HG02852 (cell line): ENCODE measurements at regions not wholly inside any gene's neighbourhood (a gene's known extent, or its start where the extent isn't known, plus 50 kb on each side); places are given as distances from the start of the nearest gene placed in this dataset.

Source experiments
- ATAC-seq: cut with Tn5 transposase; IDR thresholded peaks from one replicate; pipeline ENCODE4 v1.9.1; 2021; ENCODE audit warnings: mild to moderate bottlenecking, moderate library complexity; ENCODE audit not compliant: unreplicated experiment

DNA sequence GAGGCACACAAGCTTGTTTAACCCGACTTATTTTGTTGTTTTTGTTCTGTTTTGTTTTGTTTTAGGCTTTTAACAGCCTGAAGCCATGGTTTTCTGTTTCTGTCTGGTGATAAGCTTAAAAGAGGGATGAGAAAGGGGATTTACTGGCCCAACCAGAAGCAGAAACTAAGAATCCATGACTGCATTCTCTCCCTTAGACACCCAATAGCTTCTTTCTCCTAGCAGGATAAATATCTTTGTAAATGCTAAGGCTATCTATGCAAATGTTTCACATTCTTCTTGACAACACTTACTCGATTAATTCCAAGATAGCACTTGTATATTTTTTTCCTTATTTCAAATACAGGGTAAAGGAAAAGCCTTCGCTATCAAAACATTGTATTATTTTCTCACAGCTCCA, 53.7 kb upstream of the SMAD1 start:
- ATAC-seq: no peak

DNA sequence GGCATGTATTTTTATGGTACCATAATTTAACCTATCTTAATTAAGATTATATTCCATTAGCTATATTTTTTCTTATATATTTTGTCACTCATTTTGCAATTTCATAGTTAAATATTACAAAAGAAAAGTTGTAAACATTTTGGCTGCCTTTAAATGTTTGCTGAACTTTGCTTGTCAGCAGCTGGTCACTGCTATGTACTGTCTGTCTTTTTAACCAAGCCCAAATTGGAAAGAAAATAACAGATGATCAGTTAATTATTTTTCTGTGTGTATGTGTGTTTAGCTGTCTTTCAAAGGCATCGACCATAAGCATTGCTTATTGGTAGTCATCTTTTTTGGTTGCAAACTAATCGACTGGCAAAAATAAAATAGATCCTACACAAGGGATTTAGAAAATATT, 54.4 kb upstream of the SMAD1 start:
- ATAC-seq: no peak

- ATAC-seq: no peak
These were observed 58.5 kb upstream of the SMAD1 start for GRCh38 chr4:145423017-145423708.

GRCh38 chr4:145420595-145421214, 60.9 kb upstream of the SMAD1 start:
- ATAC-seq: no peak

- no peak for ATAC-seq
These were observed 62.9 kb upstream of the SMAD1 start for GRCh38 chr4:145418739-145419138.

DNA sequence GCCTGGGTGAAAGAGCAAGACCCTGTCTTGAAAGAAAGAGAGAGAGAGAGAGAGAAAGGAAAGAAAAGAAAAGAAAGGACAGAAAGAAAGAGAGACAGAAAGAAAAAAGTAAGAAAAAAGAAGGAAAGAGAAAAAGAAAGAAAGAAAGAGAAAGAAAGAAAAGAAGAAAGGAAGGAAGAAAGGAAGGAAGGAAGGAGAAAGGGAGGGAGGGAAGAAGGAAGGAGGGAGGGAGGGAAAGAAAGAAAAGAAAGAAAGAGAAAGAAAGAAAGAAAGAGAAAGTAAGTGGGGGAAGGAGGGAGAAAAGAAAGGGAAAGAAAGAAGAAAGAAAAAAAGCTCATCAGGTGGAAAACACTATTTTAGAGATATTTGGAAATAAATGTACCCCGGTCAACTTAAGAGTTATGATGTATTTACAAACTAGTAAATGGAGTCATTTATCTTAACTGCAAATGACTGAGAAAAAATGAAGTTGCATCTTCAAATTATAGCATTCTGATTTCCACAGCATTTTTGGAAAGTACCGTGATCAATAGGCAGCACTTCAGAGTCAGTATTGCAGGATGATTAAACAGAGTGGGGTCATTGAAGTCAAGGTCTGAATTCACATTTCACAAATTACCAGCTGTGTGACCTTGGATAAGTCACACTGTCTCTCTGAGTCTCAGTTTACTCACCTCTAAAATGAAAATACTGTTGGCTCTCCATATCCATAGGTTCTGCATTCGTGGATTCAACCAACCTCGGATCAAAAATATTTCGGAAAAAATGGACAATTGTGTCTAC, 64.1 kb upstream of the SMAD1 start:
- no peak for ATAC-seq

DNA sequence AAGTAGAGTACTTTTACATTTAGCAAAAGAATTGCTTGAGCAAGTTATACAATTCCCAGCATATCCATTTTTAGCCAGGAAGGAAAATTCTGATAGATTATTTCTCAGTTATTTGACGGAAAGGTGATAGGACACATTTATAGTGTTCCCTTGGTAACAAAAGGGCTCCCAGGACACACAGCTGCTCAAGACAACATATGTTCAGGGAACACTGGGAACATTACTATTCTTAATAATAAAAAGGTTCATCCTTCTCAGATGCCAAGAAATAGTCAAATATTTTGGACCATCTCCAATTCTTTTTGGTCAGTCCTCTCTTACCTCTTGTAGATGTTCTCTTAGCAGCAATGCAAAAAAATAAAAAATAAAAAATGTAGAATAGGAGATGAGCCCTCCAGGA, 66.8 kb upstream of the SMAD1 start:
- ATAC-seq: no peak

DNA sequence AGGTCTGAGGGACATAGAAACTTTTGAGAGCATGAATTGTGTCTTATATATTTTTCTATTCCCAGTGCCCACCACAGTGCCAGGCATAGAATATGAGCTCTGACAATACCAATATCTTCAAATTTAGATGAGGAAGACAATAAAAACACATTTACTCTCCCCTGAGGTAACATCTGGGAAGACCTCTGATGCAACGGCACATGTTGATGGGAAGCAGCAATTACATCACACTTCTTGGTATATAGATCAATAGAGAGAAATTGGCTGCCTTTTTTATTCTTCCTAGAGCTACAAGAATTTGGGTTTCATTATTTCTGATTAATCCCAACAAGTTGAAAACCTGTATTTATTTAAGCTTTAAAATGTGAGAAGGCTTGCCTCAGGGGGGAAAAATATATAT, 67.4 kb upstream of the SMAD1 start:
- no peak for ATAC-seq

GRCh38 chr4:145406970-145407369, 74.7 kb upstream of the SMAD1 start:
- no peak for ATAC-seq

- ATAC-seq: no peak
These were observed 76.9 kb upstream of the SMAD1 start for GRCh38 chr4:145404761-145405160.

- ATAC-seq: no peak
These were observed 85.1 kb upstream of the SMAD1 start for GRCh38 chr4:145396581-145396980.

DNA sequence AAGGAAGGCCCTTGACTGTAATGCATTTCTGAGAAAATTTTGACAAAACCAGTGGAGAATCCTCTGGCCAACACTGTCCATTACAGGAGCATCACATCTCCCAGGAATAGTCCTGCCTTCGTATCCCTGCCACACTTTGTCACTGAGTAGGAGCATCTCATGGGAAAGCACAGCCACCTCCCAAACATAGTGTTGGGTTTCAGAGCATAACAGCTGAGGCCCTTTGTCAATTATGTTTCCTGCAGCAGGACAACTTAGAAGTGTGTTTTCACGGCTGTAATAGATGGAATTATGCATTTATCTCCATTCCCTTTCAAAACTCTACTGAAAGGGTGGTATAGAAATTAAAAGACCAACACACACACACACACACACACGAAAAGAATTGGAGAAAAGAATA, 91.1 kb upstream of the SMAD1 start:
- no peak for ATAC-seq

DNA sequence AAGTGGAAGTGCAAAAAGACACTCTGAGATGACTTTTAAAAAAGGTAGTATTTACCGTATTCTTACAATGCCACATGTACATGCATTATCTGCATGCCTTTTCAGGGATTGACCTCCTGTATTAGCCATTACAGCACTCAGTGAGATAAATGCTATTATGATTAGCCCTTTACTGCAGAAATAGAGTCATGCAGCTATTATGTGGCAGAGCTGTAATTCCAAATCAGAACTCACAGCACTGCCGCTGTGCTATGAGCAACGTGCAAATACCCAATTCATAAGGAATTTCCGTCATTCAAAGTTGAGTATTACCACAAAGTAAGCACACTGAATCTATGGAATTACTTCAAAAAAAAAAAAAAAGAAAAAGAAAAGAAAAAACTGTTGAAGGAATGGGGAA, 92.1 kb upstream of the SMAD1 start:
- ATAC-seq: no peak

GRCh38 chr4:145388043-145388442, 93.6 kb upstream of the SMAD1 start:
- no peak for ATAC-seq

DNA sequence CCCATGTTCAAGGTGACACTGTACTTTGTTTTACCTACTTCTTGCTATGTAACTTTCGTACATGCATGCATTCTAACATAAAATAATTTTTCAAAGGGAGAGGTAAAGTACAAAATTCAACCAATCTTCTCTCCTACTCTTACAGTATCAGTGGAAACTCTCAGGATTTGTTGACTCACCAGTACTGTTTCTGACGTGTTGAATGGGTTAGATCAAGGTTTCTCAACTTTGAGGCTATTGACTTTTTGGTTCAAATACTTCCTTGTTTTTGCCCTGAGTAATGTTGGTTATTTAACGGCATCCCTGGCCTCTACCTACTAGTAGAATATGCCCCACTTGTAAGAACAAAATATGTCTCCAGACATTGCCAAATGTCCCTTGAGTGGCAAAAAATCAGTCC, 94.6 kb upstream of the SMAD1 start:
- no peak for ATAC-seq

- no peak for ATAC-seq
These were observed 100.5 kb upstream of the SMAD1 start for GRCh38 chr4:145381163-145381562.

- no peak for ATAC-seq
These were observed 101.5 kb upstream of the SMAD1 start for GRCh38 chr4:145380123-145380522.

DNA sequence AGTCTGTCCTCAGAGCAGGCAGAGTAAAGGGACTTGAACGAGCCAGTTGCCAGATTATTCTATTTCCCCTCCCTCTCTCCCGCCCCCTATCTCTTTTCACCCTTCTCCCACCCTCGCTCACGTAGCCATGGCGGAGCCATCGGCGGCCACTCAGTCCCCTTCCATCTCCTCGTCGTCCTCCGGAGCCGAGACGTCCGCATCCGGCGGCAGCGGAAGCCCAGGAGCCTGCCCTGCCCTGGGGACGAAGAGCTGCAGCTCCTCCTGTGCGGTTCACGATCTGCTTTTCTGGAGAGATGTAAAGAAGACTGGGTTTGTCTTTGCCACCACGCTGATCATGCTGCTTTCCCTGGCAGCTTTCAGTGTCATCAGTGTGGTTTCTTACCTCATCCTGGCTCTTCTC, 106.2 kb upstream of the SMAD1 start:
- no peak for ATAC-seq

GRCh38 chr4:145352438-145353145, 129.1 kb upstream of the SMAD1 start:
- no peak for ATAC-seq

DNA sequence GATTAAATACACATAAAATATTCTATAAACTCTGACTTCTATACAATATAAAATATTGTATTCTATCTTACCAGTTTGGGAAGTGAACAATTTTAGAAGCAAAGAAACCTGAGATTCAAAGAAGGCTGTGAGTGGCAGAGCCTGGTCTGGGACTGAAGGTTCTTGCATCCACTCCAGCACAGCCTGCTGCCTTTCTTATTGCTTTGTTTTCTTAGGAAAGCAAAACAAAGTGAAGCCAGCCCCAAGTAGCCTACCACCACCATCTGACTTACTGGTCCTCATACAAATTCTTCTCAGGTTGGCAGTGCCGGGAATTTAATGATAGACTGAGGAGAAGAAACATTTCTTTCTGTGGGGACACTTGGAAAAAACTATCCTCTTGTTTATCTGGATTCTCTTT, 129.7 kb upstream of the SMAD1 start:
- no peak for ATAC-seq

DNA sequence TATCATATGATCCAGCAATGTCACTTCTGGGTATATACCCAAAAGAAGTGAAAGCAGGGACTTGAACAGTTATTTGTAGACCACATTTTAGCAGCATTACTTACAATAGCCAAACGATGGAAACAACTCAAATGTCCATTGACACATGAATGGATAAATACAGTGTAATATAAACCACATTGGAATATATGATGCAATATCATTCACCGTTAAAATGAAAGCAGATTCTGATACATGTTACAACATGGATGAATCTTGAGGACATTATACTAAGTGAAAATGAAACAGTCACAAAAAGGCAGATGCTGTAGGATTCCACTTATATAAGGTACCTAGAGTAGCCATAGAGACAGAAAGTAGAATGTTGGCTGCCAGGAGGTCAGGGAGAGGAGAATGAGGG, 130.5 kb upstream of the SMAD1 start:
- no peak for ATAC-seq

DNA sequence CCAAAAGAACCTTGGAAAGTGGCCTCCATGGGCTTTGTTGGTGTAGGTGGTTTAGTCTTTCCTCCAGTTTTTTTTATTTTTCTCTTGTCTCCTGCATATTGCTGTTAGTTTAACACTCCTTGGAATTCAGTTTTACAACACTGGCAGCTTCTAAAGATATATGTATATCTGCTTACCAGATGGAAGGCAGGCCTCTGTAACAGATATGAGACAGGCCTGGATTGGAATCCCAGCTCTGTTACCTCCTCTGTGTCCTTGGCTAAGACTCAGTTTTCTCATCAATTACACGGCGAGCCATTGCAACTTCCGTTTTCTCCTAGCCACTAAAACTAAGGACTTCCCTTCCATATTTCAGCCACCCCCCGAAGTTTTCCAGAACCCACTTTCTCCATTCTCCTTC, 133.4 kb upstream of the SMAD1 start:
- ATAC-seq: no peak
